ENCODE measurements at regions not wholly inside any gene's neighbourhood (a gene's known extent, or its start where the extent isn't known, plus 50 kb on each side); places are given as distances from the start of the nearest gene placed in this dataset.

DNA sequence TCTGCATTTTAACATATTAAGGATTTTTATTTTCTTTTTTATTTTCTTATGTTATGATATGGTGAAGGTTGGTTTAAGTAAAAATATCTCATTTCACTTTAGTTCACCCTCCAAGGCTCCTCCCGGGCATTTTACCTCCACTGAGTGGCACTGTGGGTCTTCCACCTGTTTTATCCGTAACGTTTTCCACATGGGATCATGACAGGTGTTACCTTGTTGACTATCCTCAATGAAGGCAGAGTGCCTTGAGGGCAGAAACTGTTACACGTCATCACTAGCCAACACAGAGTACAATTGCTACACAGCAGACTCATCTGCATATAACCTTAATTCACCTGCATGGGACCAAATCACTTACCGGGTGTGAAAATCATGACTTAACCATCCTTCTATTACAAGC, 105.8 kb downstream of the GEMIN8 start:
- Histone ChIP-seq H3K27ac (ENCODE audit: low read depth in 1 of 2, low read length in 2 of 2) (no peak overlapping the region), H3K9me3 (ENCODE audit: control insufficient read depth in 4 of 4, low read length in 3 of 4) (no peaks in the 10 kb centered on the region), H3K27me3 (ENCODE audit: control insufficient read depth in 4 of 4, insufficient read depth in 4 of 4, low read length in 3 of 4) (no peaks in the 10 kb centered on the region), H3K4me1 (ENCODE audit: control insufficient read depth in 4 of 4, insufficient read depth in 4 of 4, low read length in 3 of 4) (no peaks in the 10 kb centered on the region), H3K9ac (ENCODE audit: low read depth in 1 of 2, low read length in 2 of 2) (no peak overlapping the region), H3K36me3 (ENCODE audit: control insufficient read depth in 4 of 4, insufficient read depth in 3 of 4, low read depth in 1 of 4, low read length in 3 of 4) (no peaks in the 10 kb centered on the region), H3K4me3 (ENCODE audit: low read depth in 1 of 3, low read length in 3 of 3) (no peak overlapping the region)
- WGBS, result 77% methylated on average over 5 of the region's 5 CpGs
- DNase-seq (ENCODE audit: low spot score), result no peak
- no peak for TF ChIP-seq YY1 (IDR thresholded peaks at IDR 0.05)
- no peak for TF ChIP-seq HNF4G (IDR thresholded peaks at IDR 0.05)
- no peak for TF ChIP-seq SP1 (IDR thresholded peaks at IDR 0.05)
- TF ChIP-seq JUND (IDR thresholded peaks at IDR 0.05), result no peak
- TF ChIP-seq RXRA (IDR thresholded peaks at IDR 0.05), result no peak
- no peak for TF ChIP-seq TAF1 (conservative IDR thresholded peaks at IDR 0.05)
- TF ChIP-seq, protein P1, sequence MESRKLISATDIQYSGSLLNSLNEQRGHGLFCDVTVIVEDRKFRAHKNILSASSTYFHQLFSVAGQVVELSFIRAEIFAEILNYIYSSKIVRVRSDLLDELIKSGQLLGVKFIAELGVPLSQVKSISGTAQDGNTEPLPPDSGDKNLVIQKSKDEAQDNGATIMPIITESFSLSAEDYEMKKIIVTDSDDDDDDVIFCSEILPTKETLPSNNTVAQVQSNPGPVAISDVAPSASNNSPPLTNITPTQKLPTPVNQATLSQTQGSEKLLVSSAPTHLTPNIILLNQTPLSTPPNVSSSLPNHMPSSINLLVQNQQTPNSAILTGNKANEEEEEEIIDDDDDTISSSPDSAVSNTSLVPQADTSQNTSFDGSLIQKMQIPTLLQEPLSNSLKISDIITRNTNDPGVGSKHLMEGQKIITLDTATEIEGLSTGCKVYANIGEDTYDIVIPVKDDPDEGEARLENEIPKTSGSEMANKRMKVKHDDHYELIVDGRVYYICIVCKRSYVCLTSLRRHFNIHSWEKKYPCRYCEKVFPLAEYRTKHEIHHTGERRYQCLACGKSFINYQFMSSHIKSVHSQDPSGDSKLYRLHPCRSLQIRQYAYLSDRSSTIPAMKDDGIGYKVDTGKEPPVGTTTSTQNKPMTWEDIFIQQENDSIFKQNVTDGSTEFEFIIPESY (IDR thresholded peaks at IDR 0.05), result no peak
- TF ChIP-seq, protein P2, sequence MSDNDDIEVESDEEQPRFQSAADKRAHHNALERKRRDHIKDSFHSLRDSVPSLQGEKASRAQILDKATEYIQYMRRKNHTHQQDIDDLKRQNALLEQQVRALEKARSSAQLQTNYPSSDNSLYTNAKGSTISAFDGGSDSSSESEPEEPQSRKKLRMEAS (IDR thresholded peaks at IDR 0.05), result no peak
- no peak for TF ChIP-seq HNF4A (conservative IDR thresholded peaks at IDR 0.05)

DNA sequence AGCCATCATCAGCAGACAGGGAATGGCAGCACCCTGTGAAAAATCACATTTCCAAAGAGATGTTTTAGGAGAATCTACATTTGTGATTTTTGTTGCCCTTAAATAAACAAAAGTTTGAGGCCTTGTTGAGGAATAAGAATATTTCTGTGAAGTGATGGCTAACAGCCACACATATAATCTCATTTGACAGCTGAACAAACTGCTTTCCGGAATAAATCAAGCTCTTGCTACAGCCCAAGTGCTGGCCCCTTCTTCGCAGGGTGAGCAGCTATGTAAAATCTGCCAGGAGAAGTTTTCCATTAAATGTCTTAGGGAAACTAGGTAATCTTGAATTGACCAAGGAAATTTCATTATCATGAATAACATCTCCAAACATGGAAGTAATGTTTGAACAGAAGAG, 106.4 kb upstream of the GPM6B start:
- Histone ChIP-seq H3K27me3 (ENCODE audit: control insufficient read depth in 4 of 4, insufficient read depth in 4 of 4, low read length in 3 of 4) (no peaks in the 10 kb centered on the region), H3K9ac (ENCODE audit: low read depth in 1 of 2, low read length in 2 of 2) (no peak overlapping the region), H3K36me3 (ENCODE audit: control insufficient read depth in 4 of 4, insufficient read depth in 3 of 4, low read depth in 1 of 4, low read length in 3 of 4) (no peaks in the 10 kb centered on the region), H3K9me3 (ENCODE audit: control insufficient read depth in 4 of 4, low read length in 3 of 4) (no peaks in the 10 kb centered on the region), H3K4me3 (ENCODE audit: low read depth in 1 of 3, low read length in 3 of 3) (no peak overlapping the region), H3K4me1 (ENCODE audit: control insufficient read depth in 4 of 4, insufficient read depth in 4 of 4, low read length in 3 of 4) (no peaks in the 10 kb centered on the region), H3K27ac (ENCODE audit: low read depth in 1 of 2, low read length in 2 of 2) (no peak overlapping the region)
- no peak for DNase-seq (ENCODE audit: low spot score)
- TF ChIP-seq NR2F2 (IDR thresholded peaks at IDR 0.05) (no peak), RXRA (IDR thresholded peaks at IDR 0.05) (no peak), GABPA (IDR thresholded peaks at IDR 0.05 in 1 of 2, conservative IDR thresholded peaks at IDR 0.05 in 1 of 2) (no peak), YY1 (IDR thresholded peaks at IDR 0.05) (no peak)
- WGBS, result 87% methylated on average over 2 of the region's 2 CpGs

DNA sequence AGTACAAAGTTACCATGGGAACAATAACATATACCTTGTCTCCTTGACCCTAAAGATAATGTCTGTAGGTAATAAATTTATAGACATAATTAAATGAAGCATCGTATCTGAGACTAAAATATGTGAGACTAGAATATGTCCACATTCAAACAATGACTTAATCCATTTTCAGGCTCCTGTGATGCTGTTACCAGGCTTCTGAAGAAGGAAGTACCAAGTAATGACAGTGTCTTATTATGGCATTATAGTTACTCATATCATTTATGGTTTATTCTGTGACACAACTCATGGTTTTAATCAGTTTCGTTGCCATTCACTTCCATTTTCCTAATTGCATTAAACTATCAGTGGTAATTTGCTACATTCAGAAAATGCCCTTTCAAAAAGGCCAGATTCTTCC, 100.6 kb upstream of the GPM6B start:
- H3K9me3 ChIP-seq (ENCODE audit: control insufficient read depth in 4 of 4, low read length in 3 of 4), result no peaks in the 10 kb centered on the region
- no peaks in the 10 kb centered on the region for H3K36me3 ChIP-seq (ENCODE audit: control insufficient read depth in 4 of 4, insufficient read depth in 3 of 4, low read depth in 1 of 4, low read length in 3 of 4)
- H3K4me1 ChIP-seq (ENCODE audit: control insufficient read depth in 4 of 4, insufficient read depth in 4 of 4, low read length in 3 of 4), result no peaks in the 10 kb centered on the region
- DNase-seq (ENCODE audit: low spot score), result no peak
- no peak overlapping the region for H3K4me3 ChIP-seq (ENCODE audit: low read depth in 1 of 3, low read length in 3 of 3)
- H3K27ac ChIP-seq (ENCODE audit: low read depth in 1 of 2, low read length in 2 of 2), result no peak overlapping the region
- no peak overlapping the region for H3K9ac ChIP-seq (ENCODE audit: low read depth in 1 of 2, low read length in 2 of 2)
- TF ChIP-seq, protein P2 (IDR thresholded peaks at IDR 0.05), result no peak
- TF ChIP-seq HNF4G (IDR thresholded peaks at IDR 0.05) (no peak), EGR1 (IDR thresholded peaks at IDR 0.05; ENCODE audit: low read depth in 2 of 2) (no peak), RXRA (IDR thresholded peaks at IDR 0.05) (no peak), FOXA2 (IDR thresholded peaks at IDR 0.05) (no peak), FOXA1 (IDR thresholded peaks at IDR 0.05) (no peak), RAD21 (IDR thresholded peaks at IDR 0.05) (no peak), SP1 (IDR thresholded peaks at IDR 0.05) (no peak), JUND (IDR thresholded peaks at IDR 0.05) (no peak)
- TF ChIP-seq, protein P3, sequence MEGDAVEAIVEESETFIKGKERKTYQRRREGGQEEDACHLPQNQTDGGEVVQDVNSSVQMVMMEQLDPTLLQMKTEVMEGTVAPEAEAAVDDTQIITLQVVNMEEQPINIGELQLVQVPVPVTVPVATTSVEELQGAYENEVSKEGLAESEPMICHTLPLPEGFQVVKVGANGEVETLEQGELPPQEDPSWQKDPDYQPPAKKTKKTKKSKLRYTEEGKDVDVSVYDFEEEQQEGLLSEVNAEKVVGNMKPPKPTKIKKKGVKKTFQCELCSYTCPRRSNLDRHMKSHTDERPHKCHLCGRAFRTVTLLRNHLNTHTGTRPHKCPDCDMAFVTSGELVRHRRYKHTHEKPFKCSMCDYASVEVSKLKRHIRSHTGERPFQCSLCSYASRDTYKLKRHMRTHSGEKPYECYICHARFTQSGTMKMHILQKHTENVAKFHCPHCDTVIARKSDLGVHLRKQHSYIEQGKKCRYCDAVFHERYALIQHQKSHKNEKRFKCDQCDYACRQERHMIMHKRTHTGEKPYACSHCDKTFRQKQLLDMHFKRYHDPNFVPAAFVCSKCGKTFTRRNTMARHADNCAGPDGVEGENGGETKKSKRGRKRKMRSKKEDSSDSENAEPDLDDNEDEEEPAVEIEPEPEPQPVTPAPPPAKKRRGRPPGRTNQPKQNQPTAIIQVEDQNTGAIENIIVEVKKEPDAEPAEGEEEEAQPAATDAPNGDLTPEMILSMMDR (IDR thresholded peaks at IDR 0.05; ENCODE audit: low read depth, low read length, missing input control), result no peak
- TF ChIP-seq, protein P4, sequence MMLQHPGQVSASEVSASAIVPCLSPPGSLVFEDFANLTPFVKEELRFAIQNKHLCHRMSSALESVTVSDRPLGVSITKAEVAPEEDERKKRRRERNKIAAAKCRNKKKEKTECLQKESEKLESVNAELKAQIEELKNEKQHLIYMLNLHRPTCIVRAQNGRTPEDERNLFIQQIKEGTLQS (IDR thresholded peaks at IDR 0.05), result no peak
- no peaks in the 10 kb centered on the region for H3K27me3 ChIP-seq (ENCODE audit: control insufficient read depth in 4 of 4, insufficient read depth in 4 of 4, low read length in 3 of 4)
- 69% methylated on average over 2 of the region's 2 CpGs for WGBS

Measured in liver (tissue), 8 donors.